SK-N-SH (cell line): ENCODE measurements at regions not wholly inside any gene's neighbourhood (a gene's known extent, or its start where the extent isn't known, plus 50 kb on each side); places are given as distances from the start of the nearest gene placed in this dataset.

Source experiments
- CTCF ChIA-PET: fragments of 300-600, 350-600 bp; formaldehyde crosslinking; extraction: SDS; loops from one replicate; lab custom pipeline; 2021; lab: Yijun Ruan, JAX
- POLR2A ChIA-PET: fragments of 350-600 bp; sonication (Branson Sonifier 250); formaldehyde crosslinking; extraction: SDS; loops from one replicate; lab custom pipeline; 2020; ENCODE audit warnings: antibody characterized with exemption, inconsistent platforms; lab: Yijun Ruan, JAX
- DNase-seq: peaks from one replicate; pipeline ENCODE4 v3.0.0; 2012
- H2AFZ ChIP-seq: fragments of 200-600 bp; sonication (generic); 2 replicates; pipeline ENCODE4 v1.8.1; 2016; ENCODE audit warnings: antibody characterized with exemption, mild to moderate bottlenecking, low read depth
- H3F3A ChIP-seq: fragments of 200-600 bp; sonication (generic); replicated peaks from 2 replicates; pipeline ENCODE3; 2016; ENCODE audit warnings: antibody characterized with exemption, mild to moderate bottlenecking; ENCODE audit not compliant: insufficient read depth
- H3K27ac ChIP-seq, 2 experiments: fragments of 200-500 bp in 1 of 2; fragments of 200-600 bp in 1 of 2; sonication (Bioruptor generic) in 1 of 2; sonication (generic), shearing (Covaris generic) in 1 of 2; 2 replicates each; pipeline versions ENCODE4 v1.5.1 to v1.6.1; 2014 to 2016; ENCODE audit warnings: low read depth in 2 of 2, inconsistent platforms in 1 of 2, low read length in 1 of 2, mild to moderate bottlenecking in 1 of 2, mixed read lengths in 1 of 2
- H3K27me3 ChIP-seq: fragments of 200-600 bp; sonication (generic), shearing (Covaris generic); 2 replicates; pipeline ENCODE4 v1.6.1; 2016; ENCODE audit warnings: mixed run types; ENCODE audit not compliant: insufficient read depth
- H3K36me3 ChIP-seq, 2 experiments: fragments of 200-500 bp in 1 of 2; fragments of 200-600 bp in 1 of 2; sonication (Bioruptor generic) in 1 of 2; sonication (generic) in 1 of 2; replicated peaks in 1 of 2; 2 replicates each; pipeline versions ENCODE3 to v1.5.1; 2014 to 2016; ENCODE audit warnings: low read length in 1 of 2, mild to moderate bottlenecking in 1 of 2; ENCODE audit not compliant: insufficient read depth in 2 of 2, control insufficient read depth in 1 of 2
- H3K4me1 ChIP-seq, 2 experiments: fragments of 200-500 bp in 1 of 2; fragments of 200-600 bp in 1 of 2; sonication (Bioruptor generic) in 1 of 2; sonication (generic), shearing (Covaris generic) in 1 of 2; 2 replicates each; pipeline versions ENCODE4 v1.5.1 to v1.6.1; 2014 to 2016; ENCODE audit warnings: low read depth in 1 of 2, low read length in 1 of 2, mixed run types in 1 of 2; ENCODE audit not compliant: insufficient read depth in 2 of 2, control insufficient read depth in 1 of 2
- H3K4me2 ChIP-seq: fragments of 200-600 bp; sonication (generic), shearing (Covaris generic); 2 replicates; pipeline ENCODE4 v1.6.1; 2017; ENCODE audit warnings: mixed run types
- H3K4me3 ChIP-seq, 2 experiments: fragments of 200-500 bp in 1 of 2; fragments of 200-600 bp in 1 of 2; sonication (Bioruptor generic) in 1 of 2; sonication (generic), shearing (Covaris generic) in 1 of 2; 2 replicates each; pipeline versions ENCODE4 v1.5.1 to v1.8.1; 2014 to 2016; ENCODE audit warnings: low read depth in 2 of 2, inconsistent platforms in 1 of 2, low read length in 1 of 2, mild to moderate bottlenecking in 1 of 2, mixed read lengths in 1 of 2, moderate library complexity in 1 of 2
- H3K79me2 ChIP-seq: fragments of 200-600 bp; sonication (generic); 2 replicates; pipeline ENCODE4 v1.8.1; 2017; ENCODE audit warnings: mild to moderate bottlenecking; ENCODE audit not compliant: insufficient read depth
- H3K9ac ChIP-seq: fragments of 200-600 bp; sonication (generic); 2 replicates; pipeline ENCODE4 v1.6.1; 2017; ENCODE audit warnings: mixed run types
- H3K9me2 ChIP-seq: fragments of 200-600 bp; sonication (generic); 2 replicates; pipeline ENCODE4 v1.6.1; 2017; ENCODE audit warnings: mixed run types
- H3K9me3 ChIP-seq: fragments of 200-600 bp; sonication (generic); 2 replicates; pipeline ENCODE4 v1.6.1; 2017; ENCODE audit warnings: mixed run types, mild to moderate bottlenecking, moderate library complexity
- H4K20me1 ChIP-seq: fragments of 200-600 bp; sonication (generic); 2 replicates; pipeline ENCODE4 v1.6.1; 2017; ENCODE audit warnings: mild to moderate bottlenecking, mixed run types; ENCODE audit not compliant: insufficient read depth
- CHD2 ChIP-seq: fragments of 150-350 bp; IDR thresholded peaks from 2 replicates; pipeline ENCODE4 v1.6.1; 2018; ENCODE audit warnings: low read length; ENCODE audit not compliant: partially characterized antibody
- FOXJ3 ChIP-seq: sonication (generic); formaldehyde crosslinking; IDR thresholded peaks from 2 replicates; pipeline ENCODE4 v1.5.1; 2020; ENCODE audit warnings: mild to moderate bottlenecking, missing genetic modification reagents
- GABPA ChIP-seq: IDR thresholded peaks from 2 replicates; pipeline ENCODE4 v1.4.0; 2012; ENCODE audit warnings: low read depth, mild to moderate bottlenecking
- GATA2 ChIP-seq: sonication (generic); formaldehyde crosslinking; IDR thresholded peaks from 2 replicates; pipeline ENCODE4 v1.5.0; 2020; ENCODE audit warnings: mild to moderate bottlenecking, missing genetic modification reagents
- JUND ChIP-seq: IDR thresholded peaks from 2 replicates; pipeline ENCODE4 v1.4.0; 2012
- POLR2AphosphoS5 ChIP-seq: IDR thresholded peaks from 2 replicates; pipeline ENCODE4 v1.6.1; 2012; ENCODE audit warnings: low read depth, low read length
- RAD21 ChIP-seq: IDR thresholded peaks from 2 replicates; pipeline ENCODE4 v1.6.1; 2012; ENCODE audit warnings: mild to moderate bottlenecking, low read length
- RXRA ChIP-seq: IDR thresholded peaks from 2 replicates; pipeline ENCODE4 v1.4.0; 2012; ENCODE audit warnings: low read depth, mild to moderate bottlenecking, borderline replicate concordance
- WGBS: methylation state at CpG from one replicate; pipeline ENCODE4 v1.1.6; 2017; ENCODE audit warnings: low lambda C conversion rate; 5-methylcytosine and 5-hydroxymethylcytosine counted together
- TF ChIP-seq, protein P1 (sequence below): IDR thresholded peaks from 2 replicates; pipeline ENCODE4 v1.6.1; 2012; ENCODE audit warnings: mild to moderate bottlenecking, low read depth, low read length, moderate library complexity
- TF ChIP-seq, protein P2 (sequence below): fragments of 150-350 bp; IDR thresholded peaks from 2 replicates; pipeline ENCODE4 v1.6.1; 2017; ENCODE audit warnings: antibody characterized with exemption, low read length, low read depth, borderline replicate concordance
- TF ChIP-seq, protein P3 (sequence below): IDR thresholded peaks from 2 replicates; pipeline ENCODE4 v1.4.0; 2012; ENCODE audit warnings: low read depth, borderline replicate concordance
- TF ChIP-seq, protein P4 (sequence below): fragments of 150-350 bp; IDR thresholded peaks from 2 replicates; pipeline ENCODE4 v1.6.1; 2016; ENCODE audit warnings: mild to moderate bottlenecking, low read depth, low read length

DNA sequence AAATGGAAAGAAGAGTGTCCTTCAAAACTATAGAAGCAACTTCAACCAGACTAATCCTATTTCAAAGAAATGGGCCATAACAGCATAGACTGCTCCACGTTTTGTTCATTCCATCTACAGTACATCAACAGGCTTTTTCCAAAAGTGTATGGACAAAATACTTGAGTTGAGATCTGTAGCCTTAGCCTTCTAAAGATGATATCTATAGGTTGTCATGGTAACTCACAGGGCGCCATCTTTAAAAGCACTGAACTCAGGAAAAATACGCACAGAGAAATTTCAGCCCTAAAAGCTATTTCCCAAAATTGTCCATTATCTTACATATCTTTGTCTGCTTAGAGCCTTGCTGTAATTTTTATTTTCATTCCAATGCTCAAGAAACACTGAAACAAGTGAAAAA is 439.4 kb upstream of the NBEA start:
- POLR2A ChIA-PET = no interaction called here
- Histone ChIP-seq H3K4me3 (no peak overlapping the region), H3F3A (no peaks in the 10 kb centered on the region), H3K9me3 (no peaks in the 10 kb centered on the region), H3K9ac (no peak overlapping the region), H3K9me2 (no peaks in the 10 kb centered on the region), H3K27me3 (no peaks in the 10 kb centered on the region), H3K27ac (no peak overlapping the region)
- TF ChIP-seq, protein P1, sequence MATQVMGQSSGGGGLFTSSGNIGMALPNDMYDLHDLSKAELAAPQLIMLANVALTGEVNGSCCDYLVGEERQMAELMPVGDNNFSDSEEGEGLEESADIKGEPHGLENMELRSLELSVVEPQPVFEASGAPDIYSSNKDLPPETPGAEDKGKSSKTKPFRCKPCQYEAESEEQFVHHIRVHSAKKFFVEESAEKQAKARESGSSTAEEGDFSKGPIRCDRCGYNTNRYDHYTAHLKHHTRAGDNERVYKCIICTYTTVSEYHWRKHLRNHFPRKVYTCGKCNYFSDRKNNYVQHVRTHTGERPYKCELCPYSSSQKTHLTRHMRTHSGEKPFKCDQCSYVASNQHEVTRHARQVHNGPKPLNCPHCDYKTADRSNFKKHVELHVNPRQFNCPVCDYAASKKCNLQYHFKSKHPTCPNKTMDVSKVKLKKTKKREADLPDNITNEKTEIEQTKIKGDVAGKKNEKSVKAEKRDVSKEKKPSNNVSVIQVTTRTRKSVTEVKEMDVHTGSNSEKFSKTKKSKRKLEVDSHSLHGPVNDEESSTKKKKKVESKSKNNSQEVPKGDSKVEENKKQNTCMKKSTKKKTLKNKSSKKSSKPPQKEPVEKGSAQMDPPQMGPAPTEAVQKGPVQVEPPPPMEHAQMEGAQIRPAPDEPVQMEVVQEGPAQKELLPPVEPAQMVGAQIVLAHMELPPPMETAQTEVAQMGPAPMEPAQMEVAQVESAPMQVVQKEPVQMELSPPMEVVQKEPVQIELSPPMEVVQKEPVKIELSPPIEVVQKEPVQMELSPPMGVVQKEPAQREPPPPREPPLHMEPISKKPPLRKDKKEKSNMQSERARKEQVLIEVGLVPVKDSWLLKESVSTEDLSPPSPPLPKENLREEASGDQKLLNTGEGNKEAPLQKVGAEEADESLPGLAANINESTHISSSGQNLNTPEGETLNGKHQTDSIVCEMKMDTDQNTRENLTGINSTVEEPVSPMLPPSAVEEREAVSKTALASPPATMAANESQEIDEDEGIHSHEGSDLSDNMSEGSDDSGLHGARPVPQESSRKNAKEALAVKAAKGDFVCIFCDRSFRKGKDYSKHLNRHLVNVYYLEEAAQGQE = no peak
- no peak for TF ChIP-seq POLR2AphosphoS5
- TF ChIP-seq GATA2 (CRISPR knock-in tag) = no peak
- no peak for TF ChIP-seq FOXJ3
- no peak for TF ChIP-seq CHD2
- TF ChIP-seq, protein P2, sequence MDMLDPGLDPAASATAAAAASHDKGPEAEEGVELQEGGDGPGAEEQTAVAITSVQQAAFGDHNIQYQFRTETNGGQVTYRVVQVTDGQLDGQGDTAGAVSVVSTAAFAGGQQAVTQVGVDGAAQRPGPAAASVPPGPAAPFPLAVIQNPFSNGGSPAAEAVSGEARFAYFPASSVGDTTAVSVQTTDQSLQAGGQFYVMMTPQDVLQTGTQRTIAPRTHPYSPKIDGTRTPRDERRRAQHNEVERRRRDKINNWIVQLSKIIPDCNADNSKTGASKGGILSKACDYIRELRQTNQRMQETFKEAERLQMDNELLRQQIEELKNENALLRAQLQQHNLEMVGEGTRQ = no peak
- TF ChIP-seq JUND = no peak
- no peak for TF ChIP-seq GABPA
- no peak for TF ChIP-seq RAD21
- no peak for TF ChIP-seq RXRA
- TF ChIP-seq, protein P3, sequence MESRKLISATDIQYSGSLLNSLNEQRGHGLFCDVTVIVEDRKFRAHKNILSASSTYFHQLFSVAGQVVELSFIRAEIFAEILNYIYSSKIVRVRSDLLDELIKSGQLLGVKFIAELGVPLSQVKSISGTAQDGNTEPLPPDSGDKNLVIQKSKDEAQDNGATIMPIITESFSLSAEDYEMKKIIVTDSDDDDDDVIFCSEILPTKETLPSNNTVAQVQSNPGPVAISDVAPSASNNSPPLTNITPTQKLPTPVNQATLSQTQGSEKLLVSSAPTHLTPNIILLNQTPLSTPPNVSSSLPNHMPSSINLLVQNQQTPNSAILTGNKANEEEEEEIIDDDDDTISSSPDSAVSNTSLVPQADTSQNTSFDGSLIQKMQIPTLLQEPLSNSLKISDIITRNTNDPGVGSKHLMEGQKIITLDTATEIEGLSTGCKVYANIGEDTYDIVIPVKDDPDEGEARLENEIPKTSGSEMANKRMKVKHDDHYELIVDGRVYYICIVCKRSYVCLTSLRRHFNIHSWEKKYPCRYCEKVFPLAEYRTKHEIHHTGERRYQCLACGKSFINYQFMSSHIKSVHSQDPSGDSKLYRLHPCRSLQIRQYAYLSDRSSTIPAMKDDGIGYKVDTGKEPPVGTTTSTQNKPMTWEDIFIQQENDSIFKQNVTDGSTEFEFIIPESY = no peak
- TF ChIP-seq, protein P4, sequence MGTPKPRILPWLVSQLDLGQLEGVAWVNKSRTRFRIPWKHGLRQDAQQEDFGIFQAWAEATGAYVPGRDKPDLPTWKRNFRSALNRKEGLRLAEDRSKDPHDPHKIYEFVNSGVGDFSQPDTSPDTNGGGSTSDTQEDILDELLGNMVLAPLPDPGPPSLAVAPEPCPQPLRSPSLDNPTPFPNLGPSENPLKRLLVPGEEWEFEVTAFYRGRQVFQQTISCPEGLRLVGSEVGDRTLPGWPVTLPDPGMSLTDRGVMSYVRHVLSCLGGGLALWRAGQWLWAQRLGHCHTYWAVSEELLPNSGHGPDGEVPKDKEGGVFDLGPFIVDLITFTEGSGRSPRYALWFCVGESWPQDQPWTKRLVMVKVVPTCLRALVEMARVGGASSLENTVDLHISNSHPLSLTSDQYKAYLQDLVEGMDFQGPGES = no peak
- TF ChIP-seq, all 33 proteins: peak for 0
- no peaks in the 10 kb centered on the region for H3K36me3 ChIP-seq
- H3K4me1 ChIP-seq = no peaks in the 10 kb centered on the region
- no peak overlapping the region for H2AFZ ChIP-seq
- WGBS = 83% methylated on average over 3 of the region's 3 CpGs
- H3K79me2 ChIP-seq = no peaks in the 10 kb centered on the region
- DNase-seq = no peak
- CTCF ChIA-PET = no interaction called here
- no peak overlapping the region for H3K4me2 ChIP-seq
- no peaks in the 10 kb centered on the region for H4K20me1 ChIP-seq
